ENCODE measurements at regions not wholly inside any gene's neighbourhood (a gene's known extent, or its start where the extent isn't known, plus 50 kb on each side); places are given as distances from the start of the nearest gene placed in this dataset.

DNA sequence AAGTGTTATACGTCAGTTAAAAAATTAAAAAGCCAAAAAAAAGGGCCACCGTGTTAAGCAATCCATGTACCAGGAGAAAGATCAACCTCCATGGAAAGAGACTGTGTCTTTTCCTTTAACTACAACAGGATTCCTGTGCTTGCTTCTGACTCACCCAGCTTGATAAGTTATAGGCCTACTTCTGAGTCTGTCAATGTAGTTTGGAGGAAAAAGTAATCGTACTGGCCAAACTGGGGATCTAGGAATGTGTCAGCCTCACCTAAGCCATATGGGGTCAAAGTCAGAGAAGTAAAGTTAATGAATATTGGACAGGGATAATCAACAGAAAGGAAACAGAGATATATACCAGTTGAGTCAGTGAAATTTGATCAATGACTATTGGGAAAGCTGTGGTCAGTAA lies 470.8 kb upstream of the SLIT2 start:
- intact Hi-C loops (cut with micrococcal nuclease; ENCODE audit: unreplicated experiment) (no loop called here), in situ Hi-C loops (cut with HindIII; ENCODE audit: low pct_unique_long_range_greater_than_20kb, low sequenced_read_pairs) (no loop called here)
- H3K27me3 ChIP-seq (ENCODE audit: control insufficient read depth, insufficient read depth, low read length): no peaks in the 10 kb centered on the region
- no TSS peak for BruUV-seq (replicated peaks)
- no peak overlapping the region for H3K4me3 ChIP-seq (ENCODE audit: low read depth in 2 of 2, low read length in 2 of 2)
- H3K27ac ChIP-seq (ENCODE audit: low read length): no peak overlapping the region
- no peaks in the 10 kb centered on the region for H3K36me3 ChIP-seq (ENCODE audit: control insufficient read depth, insufficient read depth, low read length)
- no peak for ATAC-seq
- POLR2A ChIA-PET: no interaction called here
- no peak for DNase-seq (ENCODE audit: low read depth, low spot score)
- TF ChIP-seq, protein P1, sequence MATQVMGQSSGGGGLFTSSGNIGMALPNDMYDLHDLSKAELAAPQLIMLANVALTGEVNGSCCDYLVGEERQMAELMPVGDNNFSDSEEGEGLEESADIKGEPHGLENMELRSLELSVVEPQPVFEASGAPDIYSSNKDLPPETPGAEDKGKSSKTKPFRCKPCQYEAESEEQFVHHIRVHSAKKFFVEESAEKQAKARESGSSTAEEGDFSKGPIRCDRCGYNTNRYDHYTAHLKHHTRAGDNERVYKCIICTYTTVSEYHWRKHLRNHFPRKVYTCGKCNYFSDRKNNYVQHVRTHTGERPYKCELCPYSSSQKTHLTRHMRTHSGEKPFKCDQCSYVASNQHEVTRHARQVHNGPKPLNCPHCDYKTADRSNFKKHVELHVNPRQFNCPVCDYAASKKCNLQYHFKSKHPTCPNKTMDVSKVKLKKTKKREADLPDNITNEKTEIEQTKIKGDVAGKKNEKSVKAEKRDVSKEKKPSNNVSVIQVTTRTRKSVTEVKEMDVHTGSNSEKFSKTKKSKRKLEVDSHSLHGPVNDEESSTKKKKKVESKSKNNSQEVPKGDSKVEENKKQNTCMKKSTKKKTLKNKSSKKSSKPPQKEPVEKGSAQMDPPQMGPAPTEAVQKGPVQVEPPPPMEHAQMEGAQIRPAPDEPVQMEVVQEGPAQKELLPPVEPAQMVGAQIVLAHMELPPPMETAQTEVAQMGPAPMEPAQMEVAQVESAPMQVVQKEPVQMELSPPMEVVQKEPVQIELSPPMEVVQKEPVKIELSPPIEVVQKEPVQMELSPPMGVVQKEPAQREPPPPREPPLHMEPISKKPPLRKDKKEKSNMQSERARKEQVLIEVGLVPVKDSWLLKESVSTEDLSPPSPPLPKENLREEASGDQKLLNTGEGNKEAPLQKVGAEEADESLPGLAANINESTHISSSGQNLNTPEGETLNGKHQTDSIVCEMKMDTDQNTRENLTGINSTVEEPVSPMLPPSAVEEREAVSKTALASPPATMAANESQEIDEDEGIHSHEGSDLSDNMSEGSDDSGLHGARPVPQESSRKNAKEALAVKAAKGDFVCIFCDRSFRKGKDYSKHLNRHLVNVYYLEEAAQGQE (IDR thresholded peaks at IDR 0.05; ENCODE audit: insufficient read depth in 1 of 2, low read depth in 2 of 2, low read length in 1 of 2): no peak
- no peak for TF ChIP-seq CTCF (IDR thresholded peaks at IDR 0.05)
- no peak for TF ChIP-seq SIN3A (IDR thresholded peaks at IDR 0.05; ENCODE audit: borderline replicate concordance, insufficient read depth, low read depth, low read length)
- TF ChIP-seq POLR2AphosphoS5 (IDR thresholded peaks at IDR 0.05; ENCODE audit: low read depth, low read length): no peak
- no peak for TF ChIP-seq TCF7L2 (IDR thresholded peaks at IDR 0.05; ENCODE audit: low read depth, low read length)
- H3K4me1 ChIP-seq (ENCODE audit: control insufficient read depth, insufficient read depth, low read length): peaks cover 3% of the 10 kb centered on the region
- H3K9me3 ChIP-seq (ENCODE audit: control insufficient read depth, insufficient read depth, low read depth, low read length): peaks cover 7% of the 10 kb centered on the region; the same call in 1 of the 2 replicates
- CTCF ChIA-PET: no interaction called here

- BruUV-seq (replicated peaks): no TSS peak
- H3K9me3 ChIP-seq (ENCODE audit: control insufficient read depth, insufficient read depth, low read depth, low read length): peaks cover 3% of the 10 kb centered on the region; the same call in 1 of the 2 replicates
- peaks cover 7% of the 10 kb centered on the region for H3K4me1 ChIP-seq (ENCODE audit: control insufficient read depth, insufficient read depth, low read length)
- no peaks in the 10 kb centered on the region for H3K36me3 ChIP-seq (ENCODE audit: control insufficient read depth, insufficient read depth, low read length)
- H3K27me3 ChIP-seq (ENCODE audit: control insufficient read depth, insufficient read depth, low read length): no peaks in the 10 kb centered on the region
- TF ChIP-seq, protein P1 (IDR thresholded peaks at IDR 0.05; ENCODE audit: insufficient read depth in 1 of 2, low read depth in 2 of 2, low read length in 1 of 2): no peak
- TF ChIP-seq POLR2AphosphoS5 (IDR thresholded peaks at IDR 0.05; ENCODE audit: low read depth, low read length) (no peak), CTCF (IDR thresholded peaks at IDR 0.05) (no peak), SIN3A (IDR thresholded peaks at IDR 0.05; ENCODE audit: borderline replicate concordance, insufficient read depth, low read depth, low read length) (no peak), TCF7L2 (IDR thresholded peaks at IDR 0.05; ENCODE audit: low read depth, low read length) (no peak)
- H3K27ac ChIP-seq (ENCODE audit: low read length): peak overlapping the region; percentile 83
- in situ Hi-C loops (cut with HindIII; ENCODE audit: low pct_unique_long_range_greater_than_20kb, low sequenced_read_pairs): no loop called here
- intact Hi-C loops (cut with micrococcal nuclease; ENCODE audit: unreplicated experiment): no loop called here
- ATAC-seq (no peak), DNase-seq (ENCODE audit: low read depth, low spot score) (peak; percentile 2)
- H3K4me3 ChIP-seq (ENCODE audit: low read depth in 2 of 2, low read length in 2 of 2): no peak overlapping the region
- ChIA-PET POLR2A (no interaction called here), CTCF (no interaction called here)
Observed at GRCh38 chr4:19776929-19777328, 474.8 kb upstream of the SLIT2 start.

Data from Panc1 (cell line).